ENCODE measurements at regions not wholly inside any gene's neighbourhood (a gene's known extent, or its start where the extent isn't known, plus 50 kb on each side); places are given as distances from the start of the nearest gene placed in this dataset.
"Not testable (repeated sequence)": the region's sequence is repeated elsewhere in the genome, so short reads cannot be mapped to it uniquely, and the experiment has no call there.

- DNase-seq = no peak
- no peaks in the 10 kb centered on the region for H3K4me1 Mint-ChIP-seq (ENCODE audit: low read depth, unreplicated experiment)
- peaks cover 7% of the 10 kb centered on the region for H3K27me3 Mint-ChIP-seq (ENCODE audit: unreplicated experiment)
- H3K27ac Mint-ChIP-seq (ENCODE audit: unreplicated experiment) = no peak overlapping the region
- H3K4me3 Mint-ChIP-seq (ENCODE audit: unreplicated experiment) = no peak overlapping the region
- peaks cover 4% of the 10 kb centered on the region for H3K36me3 Mint-ChIP-seq (ENCODE audit: unreplicated experiment)
- TF ChIP-seq CTCF (IDR thresholded peaks at IDR 0.05; ENCODE audit: partially characterized antibody, unreplicated experiment) = no peak
- H3K9me3 Mint-ChIP-seq (ENCODE audit: unreplicated experiment) = peaks cover 2% of the 10 kb centered on the region
Measured at GRCh38 chr10:78604286-78604685, 464.5 kb upstream of the ZMIZ1 start.

DNA sequence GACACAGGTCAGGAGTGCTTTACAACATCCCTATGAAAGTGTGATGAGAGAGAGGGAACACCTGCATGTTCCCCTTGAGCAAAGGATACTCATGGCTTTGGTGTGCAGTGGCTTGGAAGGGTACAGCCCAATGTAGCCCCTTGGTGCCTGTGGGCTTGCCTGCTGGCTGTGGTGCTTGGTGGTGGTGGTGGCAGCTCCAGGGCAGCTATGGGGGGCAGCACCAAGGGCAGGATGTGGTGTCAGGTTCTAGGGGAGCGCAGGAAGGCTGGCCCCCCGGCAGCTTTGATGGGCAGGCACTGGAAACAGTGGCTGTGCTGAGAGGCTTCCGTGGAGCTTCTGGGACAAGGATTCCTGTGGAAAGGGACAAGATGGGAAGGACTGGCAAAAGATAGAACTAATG lies 464.0 kb upstream of the ZMIZ1 start:
- Mint-ChIP-seq H3K36me3 (ENCODE audit: unreplicated experiment) (peaks cover 4% of the 10 kb centered on the region), H3K27ac (ENCODE audit: unreplicated experiment) (no peak overlapping the region), H3K9me3 (ENCODE audit: unreplicated experiment) (peaks cover 2% of the 10 kb centered on the region), H3K4me1 (ENCODE audit: low read depth, unreplicated experiment) (no peaks in the 10 kb centered on the region), H3K4me3 (ENCODE audit: unreplicated experiment) (no peak overlapping the region), H3K27me3 (ENCODE audit: unreplicated experiment) (peaks cover 7% of the 10 kb centered on the region)
- no peak for DNase-seq
- TF ChIP-seq CTCF (IDR thresholded peaks at IDR 0.05; ENCODE audit: partially characterized antibody, unreplicated experiment) = no peak

- DNase-seq = no peak
Measured at GRCh38 chr10:78605800-78606350, 462.9 kb upstream of the ZMIZ1 start.

GRCh38 chr10:78606766-78607165 lies 462.0 kb upstream of the ZMIZ1 start:
- not testable (repeated sequence) for H3K4me3 Mint-ChIP-seq (ENCODE audit: unreplicated experiment); H3K9me3 Mint-ChIP-seq (ENCODE audit: unreplicated experiment); H3K27ac Mint-ChIP-seq (ENCODE audit: unreplicated experiment); H3K27me3 Mint-ChIP-seq (ENCODE audit: unreplicated experiment); DNase-seq; H3K4me1 Mint-ChIP-seq (ENCODE audit: low read depth, unreplicated experiment); H3K36me3 Mint-ChIP-seq (ENCODE audit: unreplicated experiment)

More at GRCh38 chr10:78605800-78606350, 462.9 kb upstream of the ZMIZ1 start:
- TF ChIP-seq CTCF (IDR thresholded peaks at IDR 0.05; ENCODE audit: partially characterized antibody, unreplicated experiment) = no peak
- Mint-ChIP-seq H3K36me3 (ENCODE audit: unreplicated experiment) (peaks cover 4% of the 10 kb centered on the region), H3K27ac (ENCODE audit: unreplicated experiment) (no peak overlapping the region), H3K27me3 (ENCODE audit: unreplicated experiment) (peaks cover 7% of the 10 kb centered on the region), H3K9me3 (ENCODE audit: unreplicated experiment) (peaks cover 2% of the 10 kb centered on the region), H3K4me3 (ENCODE audit: unreplicated experiment) (no peak overlapping the region), H3K4me1 (ENCODE audit: low read depth, unreplicated experiment) (no peaks in the 10 kb centered on the region)

DNA sequence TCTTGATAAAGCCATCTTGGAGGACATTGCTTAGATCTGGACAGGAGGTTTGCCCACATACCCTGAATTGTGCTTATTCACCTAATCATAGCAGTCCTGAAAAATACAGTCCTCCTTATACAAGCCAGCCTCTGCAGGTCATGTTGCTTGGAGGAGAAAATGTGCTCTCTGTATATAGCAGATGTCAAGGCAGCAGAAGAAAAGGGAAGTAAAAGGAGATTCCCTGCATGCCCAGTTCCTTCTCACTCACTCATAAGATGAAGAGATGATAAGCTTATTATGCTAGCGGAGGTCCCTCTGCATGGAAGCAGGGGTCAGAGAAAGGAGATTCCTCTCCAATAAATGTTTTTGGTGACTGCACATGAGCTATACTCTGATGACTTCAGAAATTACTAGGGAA lies 458.8 kb upstream of the ZMIZ1 start:
- Mint-ChIP-seq H3K27me3 (ENCODE audit: unreplicated experiment) (peaks cover under 1% of the 10 kb centered on the region), H3K4me1 (ENCODE audit: low read depth, unreplicated experiment) (peaks cover 7% of the 10 kb centered on the region), H3K36me3 (ENCODE audit: unreplicated experiment) (peaks cover 4% of the 10 kb centered on the region), H3K9me3 (ENCODE audit: unreplicated experiment) (no peaks in the 10 kb centered on the region), H3K27ac (ENCODE audit: unreplicated experiment) (no peak overlapping the region), H3K4me3 (ENCODE audit: unreplicated experiment) (no peak overlapping the region)
- TF ChIP-seq CTCF (IDR thresholded peaks at IDR 0.05; ENCODE audit: partially characterized antibody, unreplicated experiment) = no peak
- no peak for DNase-seq
